Neural crest cell (in vitro differentiated cells): ENCODE measurements at regions not wholly inside any gene's neighbourhood (a gene's known extent, or its start where the extent isn't known, plus 50 kb on each side); places are given as distances from the start of the nearest gene placed in this dataset.
"Not testable (repeated sequence)": the region's sequence is repeated elsewhere in the genome, so short reads cannot be mapped to it uniquely, and the experiment has no call there.

Experiments
- DNase-seq: peaks from one replicate; pipeline ENCODE4 v3.0.0; 2021; ENCODE audit warnings: low read depth, mixed read lengths, low spot score
- H3K27ac Mint-ChIP-seq: one replicate; pipeline ENCODE4 v1.8.0; 2021; ENCODE audit warnings: mild to moderate bottlenecking, mixed read lengths; ENCODE audit not compliant: unreplicated experiment
- H3K27me3 Mint-ChIP-seq: 2 replicates; pipeline ENCODE4 v1.8.0; 2021; ENCODE audit warnings: low read depth, mild to moderate bottlenecking, mixed read lengths
- H3K36me3 Mint-ChIP-seq: 2 replicates; pipeline ENCODE4 v1.8.0; 2021; ENCODE audit warnings: low read depth, mild to moderate bottlenecking, mixed read lengths
- H3K4me1 Mint-ChIP-seq: 2 replicates; pipeline ENCODE4 v1.8.0; 2021; ENCODE audit warnings: mixed read lengths
- H3K4me3 Mint-ChIP-seq: one replicate; pipeline ENCODE4 v1.8.0; 2021; ENCODE audit warnings: mild to moderate bottlenecking, mixed read lengths
- H3K9me3 Mint-ChIP-seq: 2 replicates; pipeline ENCODE4 v1.8.0; 2021; ENCODE audit warnings: mixed read lengths
- TF ChIP-seq, protein P1 (sequence below): fragments of 200-600 bp; sonication (generic); conservative IDR thresholded peaks from 2 replicates; pipeline ENCODE4 v1.5.0; 2021; ENCODE audit warnings: antibody characterized with exemption, mild to moderate bottlenecking

GRCh38 chrX:6990552-6991193 lies 156.8 kb upstream of the STS start:
- H3K4me1 Mint-ChIP-seq = no peaks in the 10 kb centered on the region
- TF ChIP-seq, protein P1, sequence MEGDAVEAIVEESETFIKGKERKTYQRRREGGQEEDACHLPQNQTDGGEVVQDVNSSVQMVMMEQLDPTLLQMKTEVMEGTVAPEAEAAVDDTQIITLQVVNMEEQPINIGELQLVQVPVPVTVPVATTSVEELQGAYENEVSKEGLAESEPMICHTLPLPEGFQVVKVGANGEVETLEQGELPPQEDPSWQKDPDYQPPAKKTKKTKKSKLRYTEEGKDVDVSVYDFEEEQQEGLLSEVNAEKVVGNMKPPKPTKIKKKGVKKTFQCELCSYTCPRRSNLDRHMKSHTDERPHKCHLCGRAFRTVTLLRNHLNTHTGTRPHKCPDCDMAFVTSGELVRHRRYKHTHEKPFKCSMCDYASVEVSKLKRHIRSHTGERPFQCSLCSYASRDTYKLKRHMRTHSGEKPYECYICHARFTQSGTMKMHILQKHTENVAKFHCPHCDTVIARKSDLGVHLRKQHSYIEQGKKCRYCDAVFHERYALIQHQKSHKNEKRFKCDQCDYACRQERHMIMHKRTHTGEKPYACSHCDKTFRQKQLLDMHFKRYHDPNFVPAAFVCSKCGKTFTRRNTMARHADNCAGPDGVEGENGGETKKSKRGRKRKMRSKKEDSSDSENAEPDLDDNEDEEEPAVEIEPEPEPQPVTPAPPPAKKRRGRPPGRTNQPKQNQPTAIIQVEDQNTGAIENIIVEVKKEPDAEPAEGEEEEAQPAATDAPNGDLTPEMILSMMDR = no peak
- H3K27me3 Mint-ChIP-seq = no peaks in the 10 kb centered on the region
- DNase-seq = no peak
- peaks cover 9% of the 10 kb centered on the region for H3K9me3 Mint-ChIP-seq
- H3K36me3 Mint-ChIP-seq = peaks cover 6% of the 10 kb centered on the region
- no peak overlapping the region for H3K4me3 Mint-ChIP-seq
- no peak overlapping the region for H3K27ac Mint-ChIP-seq

GRCh38 chrX:6989858-6990257 lies 157.7 kb upstream of the STS start:
- TF ChIP-seq, protein P1 = no peak
- H3K4me3 Mint-ChIP-seq = no peak overlapping the region
- DNase-seq = no peak
- no peaks in the 10 kb centered on the region for H3K4me1 Mint-ChIP-seq
- peaks cover 6% of the 10 kb centered on the region for H3K9me3 Mint-ChIP-seq
- peaks cover 6% of the 10 kb centered on the region for H3K36me3 Mint-ChIP-seq
- H3K27me3 Mint-ChIP-seq = no peaks in the 10 kb centered on the region
- peak overlapping the region; percentile 57 for H3K27ac Mint-ChIP-seq

DNA sequence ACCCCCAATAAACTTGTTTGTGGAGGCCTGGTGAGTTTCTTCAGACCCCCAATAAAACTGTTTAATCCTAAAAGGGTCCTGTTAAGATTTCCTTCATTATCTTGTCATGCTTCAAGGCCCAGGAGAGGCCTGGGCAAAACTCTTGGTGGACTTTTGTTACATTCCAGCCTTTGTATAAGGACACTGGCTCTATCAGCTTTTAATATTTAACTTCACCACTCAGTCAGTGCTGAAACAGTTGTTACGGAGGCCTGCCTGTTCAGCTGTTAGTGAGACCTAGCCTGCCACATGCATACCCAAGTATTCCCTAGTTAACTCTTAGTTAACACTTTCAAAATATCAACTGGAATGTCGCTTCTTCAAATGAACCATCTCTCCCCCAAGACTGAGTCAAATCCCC lies 158.8 kb upstream of the STS start:
- H3K9me3 Mint-ChIP-seq, H3K4me1 Mint-ChIP-seq, H3K4me3 Mint-ChIP-seq, H3K27me3 Mint-ChIP-seq, DNase-seq, H3K36me3 Mint-ChIP-seq, H3K27ac Mint-ChIP-seq: not testable (repeated sequence)

DNA sequence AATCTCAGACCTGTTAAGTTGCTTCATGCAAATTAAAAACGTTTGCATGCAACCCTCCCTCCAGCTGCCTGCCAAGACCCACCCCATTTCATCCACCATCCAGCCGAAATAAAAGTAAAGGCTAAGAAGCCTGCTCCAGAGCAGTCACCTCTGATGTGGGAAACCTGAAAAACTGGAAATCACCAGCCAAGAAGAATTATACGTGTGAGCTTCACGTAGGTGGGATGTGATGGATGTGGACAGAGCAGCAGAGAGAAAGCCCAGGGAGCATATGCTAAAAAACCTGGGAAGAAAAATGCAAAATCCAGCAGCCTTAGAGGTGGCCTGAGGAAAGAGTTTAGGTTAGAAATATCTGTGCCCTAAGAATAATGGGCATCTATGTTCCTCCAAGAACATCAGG lies 160.6 kb upstream of the STS start:
- H3K27me3 Mint-ChIP-seq = no peaks in the 10 kb centered on the region
- H3K27ac Mint-ChIP-seq = no peak overlapping the region
- no peaks in the 10 kb centered on the region for H3K36me3 Mint-ChIP-seq
- peaks cover 15% of the 10 kb centered on the region for H3K4me1 Mint-ChIP-seq
- DNase-seq = no peak
- TF ChIP-seq, protein P1 = no peak
- no peak overlapping the region for H3K4me3 Mint-ChIP-seq
- no peaks in the 10 kb centered on the region for H3K9me3 Mint-ChIP-seq

GRCh38 chrX:6985537-6985936 lies 162.0 kb upstream of the STS start:
- TF ChIP-seq, protein P1 = no peak
- Mint-ChIP-seq H3K9me3 (no peaks in the 10 kb centered on the region), H3K27me3 (no peaks in the 10 kb centered on the region), H3K36me3 (no peaks in the 10 kb centered on the region), H3K27ac (peak overlapping the region; percentile 52), H3K4me1 (peaks cover 15% of the 10 kb centered on the region), H3K4me3 (no peak overlapping the region)
- DNase-seq = no peak

- H3K4me3 Mint-ChIP-seq = no peak overlapping the region
- H3K27ac Mint-ChIP-seq = no peak overlapping the region
- no peak for DNase-seq
- TF ChIP-seq, protein P1 = no peak
- H3K9me3 Mint-ChIP-seq = no peaks in the 10 kb centered on the region
- no peaks in the 10 kb centered on the region for H3K27me3 Mint-ChIP-seq
- H3K36me3 Mint-ChIP-seq = no peaks in the 10 kb centered on the region
- H3K4me1 Mint-ChIP-seq = peaks cover 15% of the 10 kb centered on the region
Observed at GRCh38 chrX:6983207-6983955, 164.1 kb upstream of the STS start.
